ENCODE measurements at regions not wholly inside any gene's neighbourhood (a gene's known extent, or its start where the extent isn't known, plus 50 kb on each side); places are given as distances from the start of the nearest gene placed in this dataset.
"Not testable (repeated sequence)": the region's sequence is repeated elsewhere in the genome, so short reads cannot be mapped to it uniquely, and the experiment has no call there.

DNA sequence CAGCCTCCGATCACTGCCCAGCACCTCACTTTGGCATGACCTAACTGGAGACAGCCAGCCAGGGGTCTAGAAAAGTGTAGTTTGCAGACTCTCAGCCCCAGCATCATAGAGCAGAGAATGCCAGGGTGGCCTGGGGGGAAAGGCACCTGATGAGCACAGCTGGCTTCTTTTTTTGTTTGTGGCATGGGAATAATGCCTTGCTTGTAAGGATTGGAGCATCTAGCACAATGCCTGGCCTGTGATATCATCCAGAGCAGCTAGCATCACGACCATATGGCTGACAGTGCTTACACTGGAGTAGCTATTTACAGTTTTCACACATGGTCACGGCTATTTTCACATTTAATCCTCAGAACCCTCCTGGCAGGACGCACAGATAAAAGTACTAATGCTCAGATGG is 594.8 kb upstream of the B3GAT1 start:
- no peak for TF ChIP-seq JUND (IDR thresholded peaks at IDR 0.05; ENCODE audit: low read depth)
- in situ Hi-C loops (cut with HindIII; ENCODE audit: low pct_unique_long_range_greater_than_20kb, low sequenced_read_pairs): no loop called here
- DNase-seq (ENCODE audit: low read depth in 1 of 2, low spot score in 1 of 2): no peak

DNA sequence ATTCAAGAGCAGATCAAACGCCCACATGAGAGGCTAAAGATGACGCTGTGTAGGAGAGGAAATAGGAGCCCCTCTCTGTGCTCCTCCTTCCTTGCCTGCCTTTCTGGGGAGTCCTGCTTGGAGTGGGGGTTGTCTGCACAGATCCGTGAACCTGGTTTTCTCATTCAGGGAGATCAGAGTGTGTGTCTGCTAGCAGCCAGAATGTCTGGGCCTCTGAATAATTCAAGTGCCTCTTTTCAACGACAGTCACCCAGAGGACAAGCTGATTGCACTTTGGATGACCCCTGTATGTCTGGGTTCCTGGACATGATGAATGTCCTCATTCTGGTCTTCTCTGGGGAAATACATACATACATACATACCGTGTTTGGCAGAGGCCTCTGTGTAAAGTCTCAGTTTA is 592.5 kb upstream of the B3GAT1 start:
- in situ Hi-C loops (cut with HindIII; ENCODE audit: low pct_unique_long_range_greater_than_20kb, low sequenced_read_pairs): no loop called here
- no peak for TF ChIP-seq JUND (IDR thresholded peaks at IDR 0.05; ENCODE audit: low read depth)
- DNase-seq (ENCODE audit: low read depth in 1 of 2, low spot score in 1 of 2): no peak

DNA sequence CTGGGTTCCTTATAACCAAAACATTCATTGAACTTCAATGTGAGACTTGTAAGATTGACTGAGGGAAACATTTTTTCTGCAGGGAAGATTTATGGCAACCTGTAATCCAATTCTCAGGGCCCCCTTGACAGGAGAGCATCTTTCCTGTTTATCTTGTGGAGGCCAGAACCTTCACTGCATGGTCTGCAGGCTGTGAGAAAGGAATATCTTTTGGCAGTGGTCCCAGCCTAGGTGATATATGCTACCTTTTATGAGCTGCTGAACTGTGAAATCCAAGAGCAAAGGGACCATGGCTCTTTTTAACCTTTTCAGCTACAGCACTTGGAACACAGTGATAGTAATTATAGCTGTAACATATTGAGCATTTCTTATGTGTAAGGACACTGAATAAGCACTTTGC is 590.2 kb upstream of the B3GAT1 start:
- DNase-seq (ENCODE audit: low read depth in 1 of 2, low spot score in 1 of 2): no peak
- no peak for TF ChIP-seq JUND (IDR thresholded peaks at IDR 0.05; ENCODE audit: low read depth)
- in situ Hi-C loops (cut with HindIII; ENCODE audit: low pct_unique_long_range_greater_than_20kb, low sequenced_read_pairs): no loop called here

GRCh38 chr11:135001581-135001980 is 589.5 kb upstream of the B3GAT1 start:
- in situ Hi-C loops (cut with HindIII; ENCODE audit: low pct_unique_long_range_greater_than_20kb, low sequenced_read_pairs): no loop called here
- no peak for TF ChIP-seq JUND (IDR thresholded peaks at IDR 0.05; ENCODE audit: low read depth)
- no peak for DNase-seq (ENCODE audit: low read depth in 1 of 2, low spot score in 1 of 2)

GRCh38 chr11:135001065-135001464 is 589.0 kb upstream of the B3GAT1 start:
- DNase-seq (ENCODE audit: low read depth in 1 of 2, low spot score in 1 of 2); in situ Hi-C loops (cut with HindIII; ENCODE audit: low pct_unique_long_range_greater_than_20kb, low sequenced_read_pairs): not testable (repeated sequence)

- no peak for TF ChIP-seq JUND (IDR thresholded peaks at IDR 0.05; ENCODE audit: low read depth)
- DNase-seq (ENCODE audit: low read depth in 1 of 2, low spot score in 1 of 2): no peak
- in situ Hi-C loops (cut with HindIII; ENCODE audit: low pct_unique_long_range_greater_than_20kb, low sequenced_read_pairs): no loop called here
These were observed 587.5 kb upstream of the B3GAT1 start for GRCh38 chr11:134999590-134999989.

- no peak for TF ChIP-seq JUND (IDR thresholded peaks at IDR 0.05; ENCODE audit: low read depth)
- in situ Hi-C loops (cut with HindIII; ENCODE audit: low pct_unique_long_range_greater_than_20kb, low sequenced_read_pairs): no loop called here
- DNase-seq (ENCODE audit: low read depth in 1 of 2, low spot score in 1 of 2): no peak
These were observed 585.7 kb upstream of the B3GAT1 start for GRCh38 chr11:134997652-134998320.

GRCh38 chr11:134995741-134996140 is 583.7 kb upstream of the B3GAT1 start:
- DNase-seq (ENCODE audit: low read depth in 1 of 2, low spot score in 1 of 2): no peak
- no peak for TF ChIP-seq JUND (IDR thresholded peaks at IDR 0.05; ENCODE audit: low read depth)
- in situ Hi-C loops (cut with HindIII; ENCODE audit: low pct_unique_long_range_greater_than_20kb, low sequenced_read_pairs): no loop called here

DNA sequence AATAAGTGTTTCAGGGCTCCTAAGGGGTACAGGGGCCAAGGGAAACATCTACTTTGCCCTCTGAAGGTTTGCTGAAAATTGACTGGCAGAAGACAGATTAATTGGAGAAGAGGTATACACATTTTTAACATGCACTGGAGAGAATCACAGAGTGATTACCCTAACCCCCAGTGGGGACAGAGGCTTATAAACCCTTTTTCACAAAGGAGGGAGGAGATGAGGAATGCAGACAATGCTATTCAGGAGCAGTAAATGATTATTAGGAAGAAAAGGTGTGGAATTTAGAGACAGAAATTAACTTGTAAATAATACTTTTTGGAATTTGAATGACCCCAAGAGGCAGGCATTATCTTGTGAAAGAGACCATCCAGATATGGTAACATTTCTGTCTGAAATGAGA is 582.4 kb upstream of the B3GAT1 start:
- no peak for DNase-seq (ENCODE audit: low read depth in 1 of 2, low spot score in 1 of 2)
- in situ Hi-C loops (cut with HindIII; ENCODE audit: low pct_unique_long_range_greater_than_20kb, low sequenced_read_pairs): no loop called here
- TF ChIP-seq JUND (IDR thresholded peaks at IDR 0.05; ENCODE audit: low read depth): no peak

- peak in 1 of 2 experiments; percentile 40 for DNase-seq (ENCODE audit: low read depth in 1 of 2, low spot score in 1 of 2)
- in situ Hi-C loops (cut with HindIII; ENCODE audit: low pct_unique_long_range_greater_than_20kb, low sequenced_read_pairs): no loop called here
- TF ChIP-seq JUND (IDR thresholded peaks at IDR 0.05; ENCODE audit: low read depth): no peak
These were observed 581.7 kb upstream of the B3GAT1 start for GRCh38 chr11:134993691-134994243.

GRCh38 chr11:134992981-134993380 is 580.9 kb upstream of the B3GAT1 start:
- no peak for TF ChIP-seq JUND (IDR thresholded peaks at IDR 0.05; ENCODE audit: low read depth)
- in situ Hi-C loops (cut with HindIII; ENCODE audit: low pct_unique_long_range_greater_than_20kb, low sequenced_read_pairs): no loop called here
- DNase-seq (ENCODE audit: low read depth in 1 of 2, low spot score in 1 of 2): no peak

DNA sequence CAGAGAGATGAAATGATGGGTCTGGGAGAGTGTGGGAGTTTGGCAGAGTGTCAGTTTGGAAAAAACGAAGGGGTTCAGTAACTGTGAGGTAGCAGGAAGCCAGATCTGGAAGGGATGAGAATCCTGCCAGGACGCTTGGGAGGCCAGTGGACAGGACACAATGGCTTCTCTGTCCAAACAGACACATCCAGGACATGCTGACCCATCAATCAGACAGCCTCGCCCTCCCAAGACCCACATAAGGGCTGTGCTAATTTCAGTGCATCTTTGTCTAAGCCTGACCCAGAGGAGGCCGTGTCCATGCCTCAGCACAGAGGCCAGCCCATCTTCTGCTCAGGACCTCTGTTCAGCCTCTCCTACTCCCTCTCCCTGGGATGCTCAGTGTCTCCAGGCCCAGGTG is 576.5 kb upstream of the B3GAT1 start:
- DNase-seq (ENCODE audit: low read depth in 1 of 2, low spot score in 1 of 2): no peak
- in situ Hi-C loops (cut with HindIII; ENCODE audit: low pct_unique_long_range_greater_than_20kb, low sequenced_read_pairs): no loop called here
- no peak for TF ChIP-seq JUND (IDR thresholded peaks at IDR 0.05; ENCODE audit: low read depth)

GRCh38 chr11:134987822-134988221 is 575.8 kb upstream of the B3GAT1 start:
- no peak for DNase-seq (ENCODE audit: low read depth in 1 of 2, low spot score in 1 of 2)
- in situ Hi-C loops (cut with HindIII; ENCODE audit: low pct_unique_long_range_greater_than_20kb, low sequenced_read_pairs): no loop called here
- TF ChIP-seq JUND (IDR thresholded peaks at IDR 0.05; ENCODE audit: low read depth): no peak

- in situ Hi-C loops (cut with HindIII; ENCODE audit: low pct_unique_long_range_greater_than_20kb, low sequenced_read_pairs): no loop called here
- no peak for TF ChIP-seq JUND (IDR thresholded peaks at IDR 0.05; ENCODE audit: low read depth)
- no peak for DNase-seq (ENCODE audit: low read depth in 1 of 2, low spot score in 1 of 2)
These were observed 575.3 kb upstream of the B3GAT1 start for GRCh38 chr11:134987223-134987768.
